Natural killer cell (primary cell): ENCODE measurements at regions not wholly inside any gene's neighbourhood (a gene's known extent, or its start where the extent isn't known, plus 50 kb on each side); places are given as distances from the start of the nearest gene placed in this dataset.
"Not testable (repeated sequence)": the region's sequence is repeated elsewhere in the genome, so short reads cannot be mapped to it uniquely, and the experiment has no call there.

Source experiments
- ATAC-seq, 3 donors: fragments of 150-1000 bp in 2 of 3; fragments of 200-7000 bp in 1 of 3; cut with Tn5 transposase; 1 replicate in 1 of 3; 2 replicates in 2 of 3; pipeline ENCODE4 v1.10.0; 2021; ENCODE audit warnings: mild to moderate bottlenecking in 2 of 3, moderate library complexity in 2 of 3
- DNase-seq, 2 donors: peaks; one replicate each; pipeline versions ENCODE4 v3.0.0 to v3.0.0-alpha.2; 2013 to 2021; ENCODE audit warnings: mixed read lengths in 1 of 2
- H3K27ac ChIP-seq: one replicate; pipeline ENCODE4 v1.5.1; 2013; ENCODE audit warnings: mild to moderate bottlenecking, low read length
- H3K27me3 ChIP-seq: one replicate; pipeline ENCODE4 v1.6.1; 2013; ENCODE audit warnings: low read length; ENCODE audit not compliant: control insufficient read depth, insufficient read depth
- H3K36me3 ChIP-seq: one replicate; pipeline ENCODE4 v1.6.1; 2013; ENCODE audit warnings: low read length; ENCODE audit not compliant: control insufficient read depth, insufficient read depth
- H3K4me1 ChIP-seq: one replicate; pipeline ENCODE4 v1.6.1; 2013; ENCODE audit warnings: low read length; ENCODE audit not compliant: control insufficient read depth, insufficient read depth
- H3K4me3 ChIP-seq: one replicate; pipeline ENCODE4 v1.5.1; 2013; ENCODE audit warnings: low read length
- H3K9me3 ChIP-seq: one replicate; pipeline ENCODE4 v1.6.1; 2013; ENCODE audit warnings: low read length; ENCODE audit not compliant: control insufficient read depth, insufficient read depth
- H3K27ac Mint-ChIP-seq, 2 donors: one replicate each; pipeline ENCODE4 v1.8.0; 2022; ENCODE audit warnings: mild to moderate bottlenecking in 2 of 2, mixed read lengths in 2 of 2, moderate library complexity in 1 of 2
- H3K27me3 Mint-ChIP-seq, 2 donors: one replicate each; pipeline ENCODE4 v1.8.0; 2022; ENCODE audit warnings: low read depth in 2 of 2, mixed read lengths in 2 of 2
- H3K36me3 Mint-ChIP-seq: one replicate; pipeline ENCODE4 v1.8.0; 2022; ENCODE audit warnings: mixed read lengths
- H3K4me1 Mint-ChIP-seq, 2 donors: one replicate each; pipeline ENCODE4 v1.8.0; 2022; ENCODE audit warnings: mixed read lengths in 2 of 2
- H3K4me3 Mint-ChIP-seq: one replicate; pipeline ENCODE4 v1.8.0; 2022; ENCODE audit warnings: mild to moderate bottlenecking, moderate library complexity, mixed read lengths
- H3K9me3 Mint-ChIP-seq, 2 donors: one replicate each; pipeline ENCODE4 v1.8.0; 2022; ENCODE audit warnings: mixed read lengths in 2 of 2
- CTCF ChIP-seq: fragments of 200-600 bp; IDR thresholded peaks from one replicate; pipeline ENCODE4 v1.8.0; 2022; ENCODE audit warnings: antibody characterized with exemption
- WGBS: methylation state at CpG from one replicate; pipeline ENCODE4 v1.1.7; 2013; ENCODE audit warnings: missing lambda C conversion rate; ENCODE audit not compliant: insufficient coverage; 5-methylcytosine and 5-hydroxymethylcytosine counted together
- intact Hi-C: fragments of 100-400 bp; cut with micrococcal nuclease; formaldehyde crosslinking; loops from one replicate; pipeline ENCODE4 v1.14.2; 2022

GRCh38 chr10:129059977-129060376 is 407.1 kb upstream of the MGMT start:
- peaks cover 39% of the 10 kb centered on the region for H3K4me1 ChIP-seq
- DNase-seq (no peak), ATAC-seq (no peak)
- Mint-ChIP-seq H3K27me3 (peaks cover 28 to 63% of the 10 kb centered on the region in 2 donors), H3K9me3 (no peaks in the 10 kb centered on the region), H3K4me1 (peaks cover 21% of the 10 kb centered on the region in 2 donors), H3K4me3 (no peak overlapping the region), H3K36me3 (no peaks in the 10 kb centered on the region), H3K27ac (no peak overlapping the region)
- WGBS: 89% methylated on average over 9 of the region's 9 CpGs
- peaks cover 37% of the 10 kb centered on the region for H3K27me3 ChIP-seq
- intact Hi-C loops: no loop called here
- H3K36me3 ChIP-seq: no peaks in the 10 kb centered on the region
- H3K4me3 ChIP-seq: no peak overlapping the region
- no peaks in the 10 kb centered on the region for H3K9me3 ChIP-seq
- TF ChIP-seq CTCF: no peak
- H3K27ac ChIP-seq: no peak overlapping the region

- no peak for DNase-seq
- intact Hi-C loops: no loop called here
- Mint-ChIP-seq H3K9me3 (no peaks in the 10 kb centered on the region), H3K36me3 (no peaks in the 10 kb centered on the region), H3K27me3 (peaks cover 29 to 48% of the 10 kb centered on the region in 2 donors), H3K27ac (no peak overlapping the region), H3K4me1 (peaks cover 6 to 7% of the 10 kb centered on the region in 2 donors), H3K4me3 (no peak overlapping the region)
- H3K27ac ChIP-seq: no peak overlapping the region
- TF ChIP-seq CTCF: no peak
- peaks cover 18% of the 10 kb centered on the region for H3K4me1 ChIP-seq
- peaks cover 29% of the 10 kb centered on the region for H3K27me3 ChIP-seq
- 100% methylated on average over 3 of the region's 4 CpGs for WGBS
- no peaks in the 10 kb centered on the region for H3K9me3 ChIP-seq
- no peaks in the 10 kb centered on the region for H3K36me3 ChIP-seq
- H3K4me3 ChIP-seq: no peak overlapping the region
- no peak for ATAC-seq
These were observed 403.8 kb upstream of the MGMT start for GRCh38 chr10:129063212-129063611.

- peaks cover 0 to under 1% of the 10 kb centered on the region in 2 donors for H3K4me1 Mint-ChIP-seq
- ATAC-seq (no peak), DNase-seq (no peak)
- no peaks in the 10 kb centered on the region for H3K36me3 ChIP-seq
- no peak overlapping the region for H3K27ac Mint-ChIP-seq
- WGBS: 83% methylated on average over 5 of the region's 5 CpGs
- no peak for TF ChIP-seq CTCF
- intact Hi-C loops: no loop called here
- H3K27ac ChIP-seq: no peak overlapping the region
- H3K4me3 ChIP-seq: no peak overlapping the region
- peaks cover 29% of the 10 kb centered on the region for H3K27me3 ChIP-seq
- H3K36me3 Mint-ChIP-seq: no peaks in the 10 kb centered on the region
- H3K4me3 Mint-ChIP-seq: no peak overlapping the region
- peaks cover 12% of the 10 kb centered on the region for H3K4me1 ChIP-seq
- no peaks in the 10 kb centered on the region for H3K9me3 Mint-ChIP-seq
- H3K27me3 Mint-ChIP-seq: peaks cover 29 to 48% of the 10 kb centered on the region in 2 donors
- H3K9me3 ChIP-seq: no peaks in the 10 kb centered on the region
These were observed 403.2 kb upstream of the MGMT start for GRCh38 chr10:129063877-129064276.

- WGBS: 100% methylated on average over 1 of the region's 4 CpGs
- H3K4me3 ChIP-seq, H3K4me1 ChIP-seq, ATAC-seq, H3K9me3 Mint-ChIP-seq, DNase-seq, H3K36me3 ChIP-seq, H3K27ac Mint-ChIP-seq, H3K9me3 ChIP-seq, H3K4me3 Mint-ChIP-seq, H3K36me3 Mint-ChIP-seq, intact Hi-C loops, H3K27ac ChIP-seq, H3K27me3 ChIP-seq, H3K4me1 Mint-ChIP-seq: not testable (repeated sequence)
- peaks cover 18 to 29% of the 10 kb centered on the region in 2 donors for H3K27me3 Mint-ChIP-seq
These were observed 400.5 kb upstream of the MGMT start for GRCh38 chr10:129066529-129066928.

- H3K4me3 Mint-ChIP-seq, DNase-seq, H3K27me3 ChIP-seq, H3K4me1 ChIP-seq, H3K27me3 Mint-ChIP-seq, H3K9me3 Mint-ChIP-seq, H3K36me3 ChIP-seq, intact Hi-C loops, ATAC-seq, H3K36me3 Mint-ChIP-seq, H3K4me3 ChIP-seq, H3K4me1 Mint-ChIP-seq, H3K27ac ChIP-seq, H3K9me3 ChIP-seq, H3K27ac Mint-ChIP-seq: not testable (repeated sequence)
- WGBS: 91% methylated on average over 29 of the region's 29 CpGs
These were observed 395.6 kb upstream of the MGMT start for GRCh38 chr10:129071411-129071810.
